ENCODE measurements at regions not wholly inside any gene's neighbourhood (a gene's known extent, or its start where the extent isn't known, plus 50 kb on each side); places are given as distances from the start of the nearest gene placed in this dataset.

DNA sequence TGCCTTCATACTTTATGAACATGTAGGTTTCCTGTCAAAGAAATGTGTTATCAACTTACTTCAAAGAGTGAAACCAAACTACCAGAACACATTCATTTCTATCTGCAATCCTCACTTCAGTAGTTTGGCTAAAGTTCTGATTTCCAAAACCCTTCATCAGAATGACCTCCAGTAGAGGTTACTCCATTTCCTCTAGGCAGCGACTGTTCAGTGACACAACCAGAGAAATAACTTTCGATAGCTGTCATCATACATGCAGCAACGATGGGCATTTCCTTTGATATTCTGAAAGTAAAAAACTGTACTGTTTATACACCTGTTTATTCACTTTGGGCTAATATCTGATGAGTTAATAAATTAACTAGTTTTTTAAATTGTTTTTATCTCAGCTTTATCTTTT lies 532.5 kb upstream of the IZUMO3 start:
- no peak for TF ChIP-seq DPF2 (CRISPR knock-in tag; IDR thresholded peaks at IDR 0.05; ENCODE audit: borderline replicate concordance, low read depth)
- no peak for TF ChIP-seq ZBTB7A (CRISPR knock-in tag; IDR thresholded peaks at IDR 0.05)
- TF ChIP-seq RBFOX2 (IDR thresholded peaks at IDR 0.05; ENCODE audit: low read depth, low read length): no peak
- TF ChIP-seq ZNF30 (CRISPR knock-in tag; IDR thresholded peaks at IDR 0.05): no peak
- TF ChIP-seq, protein P1, sequence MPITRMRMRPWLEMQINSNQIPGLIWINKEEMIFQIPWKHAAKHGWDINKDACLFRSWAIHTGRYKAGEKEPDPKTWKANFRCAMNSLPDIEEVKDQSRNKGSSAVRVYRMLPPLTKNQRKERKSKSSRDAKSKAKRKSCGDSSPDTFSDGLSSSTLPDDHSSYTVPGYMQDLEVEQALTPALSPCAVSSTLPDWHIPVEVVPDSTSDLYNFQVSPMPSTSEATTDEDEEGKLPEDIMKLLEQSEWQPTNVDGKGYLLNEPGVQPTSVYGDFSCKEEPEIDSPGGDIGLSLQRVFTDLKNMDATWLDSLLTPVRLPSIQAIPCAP (CRISPR knock-in tag; IDR thresholded peaks at IDR 0.05; ENCODE audit: low read depth): no peak
- TF ChIP-seq MXD4 (CRISPR knock-in tag; IDR thresholded peaks at IDR 0.05): no peak
- no peak for TF ChIP-seq ZZZ3 (CRISPR knock-in tag; IDR thresholded peaks at IDR 0.05; ENCODE audit: borderline replicate concordance)

Data from HepG2 (cell line).